ENCODE measurements at regions not wholly inside any gene's neighbourhood (a gene's known extent, or its start where the extent isn't known, plus 50 kb on each side); places are given as distances from the start of the nearest gene placed in this dataset.
A peak's percentile ranks its signal among the peaks of the same experiment; 100 is the strongest.

DNA sequence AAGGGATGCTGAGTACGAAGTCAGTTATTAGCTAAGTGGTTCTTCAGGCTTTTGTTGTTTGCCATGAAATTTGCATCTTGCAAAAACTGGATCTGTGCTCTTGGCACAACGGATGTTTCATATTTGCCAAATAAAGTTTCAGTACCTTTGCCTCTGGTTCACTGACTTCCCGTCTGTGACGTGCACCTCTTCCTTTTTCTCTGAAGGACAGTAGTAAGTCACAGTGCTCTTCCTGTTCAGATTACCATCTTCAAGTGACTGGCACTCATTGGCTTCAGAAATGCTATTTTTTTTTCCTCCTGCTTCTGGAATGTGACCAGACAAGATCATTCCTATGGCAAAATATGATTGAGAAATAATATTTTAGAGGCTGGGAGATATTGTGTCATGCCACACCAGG, 75.9 kb upstream of the GREM2 start:
- TF ChIP-seq POLR2A (IDR thresholded peaks at IDR 0.05) (no peak), CTCF (IDR thresholded peaks at IDR 0.05 in 8 of 11, conservative IDR thresholded peaks at IDR 0.05 in 3 of 11) (no peak), POLR2AphosphoS5 (IDR thresholded peaks at IDR 0.05) (peak in 1 of 3 donors; percentile 17)
